Calu3 (cell line): ENCODE measurements at regions not wholly inside any gene's neighbourhood (a gene's known extent, or its start where the extent isn't known, plus 50 kb on each side); places are given as distances from the start of the nearest gene placed in this dataset.

Source experiments
- BruUV-seq: library from RNA; stranded (reverse); fragments of 400-500 nt; replicated peaks from 2 replicates; lab custom pipeline; 2021; lab: Mats Ljungman, UMichigan
- CTCF ChIA-PET: fragments of 300-600 bp; sonication (Branson Sonifier 250); formaldehyde crosslinking; loops from one replicate; lab custom pipeline; 2022; ENCODE audit warnings: antibody characterized with exemption; lab: Charles Lee
- DNase-seq: peaks from one replicate; pipeline ENCODE4 v3.0.0; 2022
- H3K27ac Mint-ChIP-seq: one replicate; pipeline ENCODE4 v1.8.0; 2022; ENCODE audit warnings: mixed read lengths; ENCODE audit not compliant: unreplicated experiment
- H3K27me3 Mint-ChIP-seq: one replicate; pipeline ENCODE4 v1.8.0; 2022; ENCODE audit warnings: mixed read lengths; ENCODE audit not compliant: unreplicated experiment
- H3K36me3 Mint-ChIP-seq: one replicate; pipeline ENCODE4 v1.8.0; 2022; ENCODE audit warnings: mild to moderate bottlenecking, moderate library complexity, mixed read lengths; ENCODE audit not compliant: insufficient read depth, unreplicated experiment
- H3K4me1 Mint-ChIP-seq: one replicate; pipeline ENCODE4 v1.8.0; 2022; ENCODE audit warnings: mild to moderate bottlenecking, low read depth, mixed read lengths; ENCODE audit not compliant: unreplicated experiment
- H3K4me3 Mint-ChIP-seq: one replicate; pipeline ENCODE4 v1.8.0; 2022; ENCODE audit warnings: mild to moderate bottlenecking, low read depth, moderate library complexity, mixed read lengths; ENCODE audit not compliant: unreplicated experiment
- H3K9me3 Mint-ChIP-seq: one replicate; pipeline ENCODE4 v1.8.0; 2022; ENCODE audit warnings: low read depth, mixed read lengths; ENCODE audit not compliant: unreplicated experiment
- intact Hi-C: fragments of 100-400 bp; cut with micrococcal nuclease; formaldehyde crosslinking; loops from one replicate; pipeline ENCODE4 v1.10.0; 2022; ENCODE audit not compliant: unreplicated experiment
- TF ChIP-seq, protein P1 (sequence below): fragments of 200-600 bp; IDR thresholded peaks from one replicate; pipeline ENCODE4 v1.8.0; 2022; ENCODE audit warnings: antibody characterized with exemption; ENCODE audit not compliant: unreplicated experiment

DNA sequence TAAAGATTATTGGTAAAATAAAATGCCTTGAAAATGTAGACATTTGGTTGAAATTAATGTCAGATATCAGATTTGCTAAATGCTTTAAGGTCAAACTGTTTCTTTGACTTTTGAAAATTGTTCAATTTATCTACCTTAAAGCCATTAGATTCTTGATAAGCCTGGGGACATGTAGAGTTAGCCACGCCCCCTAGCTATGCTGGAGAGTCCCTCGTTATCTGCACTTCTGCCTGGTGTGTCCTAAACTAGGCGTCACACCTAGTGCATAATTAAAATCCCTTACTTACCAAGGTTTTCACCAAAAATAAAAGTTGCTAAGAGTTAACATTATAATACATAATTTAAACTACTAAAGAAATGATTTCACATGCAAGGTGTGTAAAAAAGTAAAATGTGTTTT lies 79.5 kb downstream of the EGLN3 start:
- no peak for DNase-seq
- CTCF ChIA-PET: no interaction called here
- no TSS peak for BruUV-seq
- intact Hi-C loops: no loop called here
- no peak overlapping the region for H3K27ac Mint-ChIP-seq
- H3K4me3 Mint-ChIP-seq: no peak overlapping the region
- H3K4me1 Mint-ChIP-seq: no peaks in the 10 kb centered on the region
- H3K9me3 Mint-ChIP-seq: peaks cover 6% of the 10 kb centered on the region
- TF ChIP-seq, protein P1, sequence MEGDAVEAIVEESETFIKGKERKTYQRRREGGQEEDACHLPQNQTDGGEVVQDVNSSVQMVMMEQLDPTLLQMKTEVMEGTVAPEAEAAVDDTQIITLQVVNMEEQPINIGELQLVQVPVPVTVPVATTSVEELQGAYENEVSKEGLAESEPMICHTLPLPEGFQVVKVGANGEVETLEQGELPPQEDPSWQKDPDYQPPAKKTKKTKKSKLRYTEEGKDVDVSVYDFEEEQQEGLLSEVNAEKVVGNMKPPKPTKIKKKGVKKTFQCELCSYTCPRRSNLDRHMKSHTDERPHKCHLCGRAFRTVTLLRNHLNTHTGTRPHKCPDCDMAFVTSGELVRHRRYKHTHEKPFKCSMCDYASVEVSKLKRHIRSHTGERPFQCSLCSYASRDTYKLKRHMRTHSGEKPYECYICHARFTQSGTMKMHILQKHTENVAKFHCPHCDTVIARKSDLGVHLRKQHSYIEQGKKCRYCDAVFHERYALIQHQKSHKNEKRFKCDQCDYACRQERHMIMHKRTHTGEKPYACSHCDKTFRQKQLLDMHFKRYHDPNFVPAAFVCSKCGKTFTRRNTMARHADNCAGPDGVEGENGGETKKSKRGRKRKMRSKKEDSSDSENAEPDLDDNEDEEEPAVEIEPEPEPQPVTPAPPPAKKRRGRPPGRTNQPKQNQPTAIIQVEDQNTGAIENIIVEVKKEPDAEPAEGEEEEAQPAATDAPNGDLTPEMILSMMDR: no peak
- no peaks in the 10 kb centered on the region for H3K36me3 Mint-ChIP-seq
- H3K27me3 Mint-ChIP-seq: no peaks in the 10 kb centered on the region

DNA sequence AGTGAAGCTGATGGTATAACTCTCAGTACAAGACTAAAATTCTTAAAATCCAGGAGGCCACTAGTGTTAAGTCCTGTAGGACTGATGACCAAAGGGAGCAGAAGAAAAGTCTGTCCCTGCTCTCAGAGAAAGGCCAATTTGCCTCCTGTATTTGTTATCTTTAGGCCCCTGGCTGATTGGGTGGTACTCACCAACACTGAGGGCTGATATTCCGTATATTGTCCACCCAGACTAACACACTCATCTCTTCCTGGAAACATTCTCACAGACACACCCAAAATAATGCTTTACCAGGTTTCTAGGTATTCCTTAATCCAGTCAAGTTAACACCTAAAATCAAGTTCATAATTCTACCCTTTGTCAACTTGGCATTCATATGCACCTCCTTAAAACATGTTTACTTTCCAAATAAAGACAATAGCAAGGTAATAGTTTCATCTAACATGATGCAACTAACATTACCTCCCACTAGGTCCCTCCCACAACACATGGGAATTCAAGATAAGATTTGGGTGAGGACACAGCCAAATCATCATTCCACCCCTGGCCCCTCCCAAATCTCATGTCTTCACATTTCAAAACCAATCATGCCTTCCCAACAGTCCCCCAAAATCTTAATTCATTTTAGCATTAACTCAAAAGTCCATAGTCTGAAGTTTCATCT lies 84.3 kb downstream of the EGLN3 start:
- Mint-ChIP-seq H3K4me1 (no peaks in the 10 kb centered on the region), H3K36me3 (no peaks in the 10 kb centered on the region), H3K27me3 (no peaks in the 10 kb centered on the region), H3K9me3 (peaks cover 2% of the 10 kb centered on the region), H3K4me3 (no peak overlapping the region), H3K27ac (no peak overlapping the region)
- CTCF ChIA-PET: no interaction called here
- intact Hi-C loops: no loop called here
- no peak for DNase-seq
- no TSS peak for BruUV-seq
- TF ChIP-seq, protein P1: no peak

DNA sequence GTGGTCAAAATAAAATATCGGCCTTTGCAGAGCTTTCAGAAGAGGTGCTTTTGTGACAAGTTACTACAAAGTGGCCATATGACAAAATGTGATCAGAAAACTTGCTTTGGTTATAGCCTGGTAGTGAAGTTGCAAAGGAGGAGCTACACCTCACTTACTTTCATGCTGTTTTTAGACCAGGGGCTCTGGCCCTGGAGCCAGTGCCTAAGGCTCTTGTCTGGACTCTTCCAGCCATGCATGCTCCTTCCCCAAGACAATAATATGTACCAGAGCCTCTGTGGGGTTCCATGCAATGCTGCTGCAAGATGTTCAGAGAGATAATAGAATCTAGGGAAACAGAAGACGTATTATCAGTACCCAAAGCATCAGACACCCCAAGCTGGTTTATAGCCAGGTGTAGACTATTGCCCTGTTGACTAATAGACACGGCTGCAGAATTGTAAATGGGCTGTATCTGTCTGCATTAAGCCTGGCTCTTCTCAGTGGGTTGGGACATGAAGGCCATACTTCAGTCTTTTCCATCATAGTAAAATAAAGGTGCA lies 88.5 kb downstream of the EGLN3 start:
- intact Hi-C loops: no loop called here
- H3K27me3 Mint-ChIP-seq: no peaks in the 10 kb centered on the region
- TF ChIP-seq, protein P1: no peak
- no peak for DNase-seq
- no TSS peak for BruUV-seq
- CTCF ChIA-PET: interaction anchor here (0.5 kb wide), 1 partner anchor 1935 kb away, joined by 4 read pairs; no protein-coding TSS in a partner anchor
- H3K27ac Mint-ChIP-seq: no peak overlapping the region
- no peaks in the 10 kb centered on the region for H3K9me3 Mint-ChIP-seq
- no peaks in the 10 kb centered on the region for H3K4me1 Mint-ChIP-seq
- no peaks in the 10 kb centered on the region for H3K36me3 Mint-ChIP-seq
- no peak overlapping the region for H3K4me3 Mint-ChIP-seq

DNA sequence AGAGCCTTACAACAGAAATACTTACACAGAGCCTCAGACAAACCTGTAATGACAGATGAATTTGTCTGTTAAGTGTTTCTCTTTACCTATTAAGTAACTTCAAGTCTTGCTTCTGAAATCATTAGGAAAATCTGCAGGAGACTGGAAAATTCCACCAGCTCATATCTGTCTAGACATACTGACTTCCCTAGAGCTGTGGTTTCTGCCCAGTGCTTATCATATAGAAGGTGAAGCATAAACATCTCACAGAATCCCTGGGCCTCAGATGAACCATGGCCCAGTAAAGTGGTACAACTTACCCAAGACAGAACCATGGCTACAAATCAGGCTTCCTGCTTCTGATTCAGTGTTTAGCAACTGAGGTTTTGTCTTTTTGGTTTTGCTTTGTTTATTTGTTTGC lies 91.6 kb downstream of the EGLN3 start:
- no peak overlapping the region for H3K4me3 Mint-ChIP-seq
- DNase-seq: no peak
- CTCF ChIA-PET: no interaction called here
- no peak overlapping the region for H3K27ac Mint-ChIP-seq
- BruUV-seq: no TSS peak
- intact Hi-C loops: no loop called here
- TF ChIP-seq, protein P1: no peak
- no peaks in the 10 kb centered on the region for H3K36me3 Mint-ChIP-seq
- H3K9me3 Mint-ChIP-seq: no peaks in the 10 kb centered on the region
- H3K4me1 Mint-ChIP-seq: no peaks in the 10 kb centered on the region
- H3K27me3 Mint-ChIP-seq: peaks cover 13% of the 10 kb centered on the region
